ENCODE measurements at regions not wholly inside any gene's neighbourhood (a gene's known extent, or its start where the extent isn't known, plus 50 kb on each side); places are given as distances from the start of the nearest gene placed in this dataset.

- TF ChIP-seq PHF8 (conservative IDR thresholded peaks at IDR 0.05; ENCODE audit: low read depth, low read length): no peak
These were observed 72.8 kb downstream of the EOMES start (continued) for GRCh38 chr3:27649277-27649676.

GRCh38 chr3:27646896-27647295, 75.2 kb downstream of the EOMES start:
- no peaks in the 10 kb centered on the region for H3K23me2 ChIP-seq (ENCODE audit: low read depth, low read length)
- no peak for FAIRE-seq
- H3K14ac ChIP-seq (ENCODE audit: insufficient read length): no peak overlapping the region
- no peak overlapping the region for H3K4me3 ChIP-seq (ENCODE audit: extremely low read depth in 1 of 4, insufficient read depth in 2 of 4, low read depth in 3 of 4, low read length in 4 of 4)
- POLR2A ChIA-PET (ENCODE audit: partially characterized antibody): no interaction called here
- H3K36me3 ChIP-seq (ENCODE audit: control insufficient read depth in 2 of 4, insufficient read depth in 4 of 4, low read length in 3 of 4): no peaks in the 10 kb centered on the region
- no peak overlapping the region for H3K4me2 ChIP-seq (ENCODE audit: insufficient read depth in 1 of 2, low read depth in 2 of 2, low read length in 2 of 2)
- H2BK20ac ChIP-seq (ENCODE audit: low read length): no peak overlapping the region
- H4K8ac ChIP-seq (ENCODE audit: extremely low read depth, insufficient read depth, low read length): no peak overlapping the region
- no peaks in the 10 kb centered on the region for H3K9me3 ChIP-seq (ENCODE audit: insufficient read depth in 2 of 2, low read depth in 1 of 2, low read length in 1 of 2)
- no peak overlapping the region for H3K9ac ChIP-seq (replicated peaks in 1 of 4; ENCODE audit: extremely low read depth in 1 of 4, low read depth in 3 of 4, low read length in 3 of 4)
- H3K79me2 ChIP-seq (ENCODE audit: control insufficient read depth in 1 of 2, insufficient read depth in 2 of 2, low read length in 2 of 2): no peaks in the 10 kb centered on the region
- no peak overlapping the region for H4K5ac ChIP-seq (ENCODE audit: insufficient read length, low read depth, low read length)
- H2BK15ac ChIP-seq (ENCODE audit: low read length): no peak overlapping the region
- H3K27ac ChIP-seq (ENCODE audit: low read depth, low read length): no peak overlapping the region
- H3K79me1 ChIP-seq (ENCODE audit: low read depth, low read length): no peaks in the 10 kb centered on the region
- H2BK5ac ChIP-seq (ENCODE audit: low read depth, low read length): no peak overlapping the region
- no peak overlapping the region for H3K4ac ChIP-seq (replicated peaks; ENCODE audit: insufficient read length, low read depth, low read length)
- no peak overlapping the region for H3K56ac ChIP-seq (replicated peaks; ENCODE audit: insufficient read length, low read depth, low read length)
- no peaks in the 10 kb centered on the region for H3K4me1 ChIP-seq (replicated peaks in 1 of 4; ENCODE audit: control insufficient read depth in 3 of 4, insufficient read depth in 4 of 4, low read length in 3 of 4)
- H4K20me1 ChIP-seq (replicated peaks in 1 of 2; ENCODE audit: control insufficient read depth in 1 of 2, insufficient read depth in 2 of 2, low read length in 2 of 2): no peaks in the 10 kb centered on the region
- no peak overlapping the region for H3K18ac ChIP-seq (ENCODE audit: extremely low read depth, low read length)
- no peak overlapping the region for H4K91ac ChIP-seq (replicated peaks; ENCODE audit: insufficient read length, low read length)
- no peak overlapping the region for H2BK120ac ChIP-seq (replicated peaks; ENCODE audit: low read depth, low read length)
- DNase-seq (ENCODE audit: low read depth in 1 of 2, low spot score in 2 of 2): no peak
- no peak overlapping the region for H2AK5ac ChIP-seq (ENCODE audit: low read depth, low read length)
- H2AFZ ChIP-seq (ENCODE audit: low read length): no peak overlapping the region
- CTCF ChIA-PET (ENCODE audit: partially characterized antibody): interaction anchor here (6.2 kb wide), 1 partner anchor 12 kb away, joined by 46 read pairs; no protein-coding TSS in a partner anchor
- no peak overlapping the region for H2BK12ac ChIP-seq (ENCODE audit: low read depth, low read length)
- no peak overlapping the region for H3K23ac ChIP-seq (ENCODE audit: insufficient read length)
- no peaks in the 10 kb centered on the region for H3K27me3 ChIP-seq (replicated peaks in 1 of 4; ENCODE audit: control insufficient read depth in 3 of 4, extremely low read depth in 1 of 4, insufficient read depth in 3 of 4, low read length in 3 of 4)
- TF ChIP-seq SIN3A (conservative IDR thresholded peaks at IDR 0.05 in 1 of 2, IDR thresholded peaks at IDR 0.05 in 1 of 2; ENCODE audit: low read depth in 1 of 2, low read length in 2 of 2) (no peak), GABPA (IDR thresholded peaks at IDR 0.05; ENCODE audit: borderline replicate concordance, insufficient read depth, low read length) (no peak), KDM1A (IDR thresholded peaks at IDR 0.05; ENCODE audit: borderline replicate concordance, low read length) (no peak), USF2 (IDR thresholded peaks at IDR 0.05; ENCODE audit: low read length) (no peak), SIRT6 (IDR thresholded peaks at IDR 0.05; ENCODE audit: low read length) (no peak), RBBP5 (IDR thresholded peaks at IDR 0.05; ENCODE audit: borderline replicate concordance, low read depth, low read length) (no peak), CHD1 (IDR thresholded peaks at IDR 0.05; ENCODE audit: low read depth, low read length) (no peak), NANOG (IDR thresholded peaks at IDR 0.05; ENCODE audit: insufficient read depth, low read depth, low read length, poor library complexity, severe bottlenecking) (no peak), BRCA1 (IDR thresholded peaks at IDR 0.05; ENCODE audit: low read depth, low read length) (no peak), CHD2 (IDR thresholded peaks at IDR 0.05; ENCODE audit: low read length) (no peak), JUN (IDR thresholded peaks at IDR 0.05; ENCODE audit: low read depth, low read length) (no peak), POLR2A (IDR thresholded peaks at IDR 0.05; ENCODE audit: control extremely low read depth in 1 of 2, low read depth in 2 of 2, low read length in 2 of 2) (no peak)

Measured in H1 (cell line).